ENCODE measurements at regions not wholly inside any gene's neighbourhood (a gene's known extent, or its start where the extent isn't known, plus 50 kb on each side); places are given as distances from the start of the nearest gene placed in this dataset.

GRCh38 chr9:108772301-108772894 lies 83.4 kb downstream of the ACTL7B start:
- TF ChIP-seq, protein P1, sequence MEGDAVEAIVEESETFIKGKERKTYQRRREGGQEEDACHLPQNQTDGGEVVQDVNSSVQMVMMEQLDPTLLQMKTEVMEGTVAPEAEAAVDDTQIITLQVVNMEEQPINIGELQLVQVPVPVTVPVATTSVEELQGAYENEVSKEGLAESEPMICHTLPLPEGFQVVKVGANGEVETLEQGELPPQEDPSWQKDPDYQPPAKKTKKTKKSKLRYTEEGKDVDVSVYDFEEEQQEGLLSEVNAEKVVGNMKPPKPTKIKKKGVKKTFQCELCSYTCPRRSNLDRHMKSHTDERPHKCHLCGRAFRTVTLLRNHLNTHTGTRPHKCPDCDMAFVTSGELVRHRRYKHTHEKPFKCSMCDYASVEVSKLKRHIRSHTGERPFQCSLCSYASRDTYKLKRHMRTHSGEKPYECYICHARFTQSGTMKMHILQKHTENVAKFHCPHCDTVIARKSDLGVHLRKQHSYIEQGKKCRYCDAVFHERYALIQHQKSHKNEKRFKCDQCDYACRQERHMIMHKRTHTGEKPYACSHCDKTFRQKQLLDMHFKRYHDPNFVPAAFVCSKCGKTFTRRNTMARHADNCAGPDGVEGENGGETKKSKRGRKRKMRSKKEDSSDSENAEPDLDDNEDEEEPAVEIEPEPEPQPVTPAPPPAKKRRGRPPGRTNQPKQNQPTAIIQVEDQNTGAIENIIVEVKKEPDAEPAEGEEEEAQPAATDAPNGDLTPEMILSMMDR (conservative IDR thresholded peaks at IDR 0.05; ENCODE audit: low read depth, low read length): no peak
- no peak for TF ChIP-seq POLR2A (IDR thresholded peaks at IDR 0.05; ENCODE audit: low read depth, low read length)
